Raji (cell line): ENCODE measurements at regions not wholly inside any gene's neighbourhood (a gene's known extent, or its start where the extent isn't known, plus 50 kb on each side); places are given as distances from the start of the nearest gene placed in this dataset.

Source experiments
- POLR2A ChIP-seq: IDR thresholded peaks from 2 replicates; pipeline ENCODE4 v1.6.1; 2011; ENCODE audit warnings: low read depth, low read length, control low read depth; ENCODE audit not compliant: insufficient read depth

GRCh38 chr5:8695902-8696845 lies 827.2 kb downstream of the MTRR start:
- TF ChIP-seq POLR2A: no peak

- no peak for TF ChIP-seq POLR2A
Measured at GRCh38 chr5:8700222-8700621, 831.3 kb downstream of the MTRR start.

GRCh38 chr5:8700671-8701070 lies 831.7 kb downstream of the MTRR start:
- TF ChIP-seq POLR2A: no peak

- no peak for TF ChIP-seq POLR2A
Measured at GRCh38 chr5:8701251-8701650, 832.3 kb downstream of the MTRR start.

GRCh38 chr5:8710426-8710930 lies 835.4 kb downstream of the SEMA5A start:
- TF ChIP-seq POLR2A: no peak

- TF ChIP-seq POLR2A: no peak
Measured at GRCh38 chr5:8714198-8714597, 831.7 kb downstream of the SEMA5A start.

- TF ChIP-seq POLR2A: no peak
Measured at GRCh38 chr5:8714861-8715260, 831.0 kb downstream of the SEMA5A start.

- no peak for TF ChIP-seq POLR2A
Measured at GRCh38 chr5:8719796-8720195, 826.1 kb downstream of the SEMA5A start.

GRCh38 chr5:8720506-8720905 lies 825.4 kb downstream of the SEMA5A start:
- TF ChIP-seq POLR2A: no peak

- TF ChIP-seq POLR2A: no peak
Measured at GRCh38 chr5:8721536-8721935, 824.3 kb downstream of the SEMA5A start.

- no peak for TF ChIP-seq POLR2A
Measured at GRCh38 chr5:8726383-8727036, 819.4 kb downstream of the SEMA5A start.

- TF ChIP-seq POLR2A: no peak
Measured at GRCh38 chr5:8727396-8727795, 818.5 kb downstream of the SEMA5A start.

- no peak for TF ChIP-seq POLR2A
Measured at GRCh38 chr5:8729437-8729836, 816.4 kb downstream of the SEMA5A start.

GRCh38 chr5:8730194-8730593 lies 815.7 kb downstream of the SEMA5A start:
- TF ChIP-seq POLR2A: no peak

- TF ChIP-seq POLR2A: no peak
Measured at GRCh38 chr5:8740595-8740994, 805.3 kb downstream of the SEMA5A start.

GRCh38 chr5:8749556-8749955 lies 796.3 kb downstream of the SEMA5A start:
- TF ChIP-seq POLR2A: no peak
